ENCODE measurements at regions not wholly inside any gene's neighbourhood (a gene's known extent, or its start where the extent isn't known, plus 50 kb on each side); places are given as distances from the start of the nearest gene placed in this dataset.

DNA sequence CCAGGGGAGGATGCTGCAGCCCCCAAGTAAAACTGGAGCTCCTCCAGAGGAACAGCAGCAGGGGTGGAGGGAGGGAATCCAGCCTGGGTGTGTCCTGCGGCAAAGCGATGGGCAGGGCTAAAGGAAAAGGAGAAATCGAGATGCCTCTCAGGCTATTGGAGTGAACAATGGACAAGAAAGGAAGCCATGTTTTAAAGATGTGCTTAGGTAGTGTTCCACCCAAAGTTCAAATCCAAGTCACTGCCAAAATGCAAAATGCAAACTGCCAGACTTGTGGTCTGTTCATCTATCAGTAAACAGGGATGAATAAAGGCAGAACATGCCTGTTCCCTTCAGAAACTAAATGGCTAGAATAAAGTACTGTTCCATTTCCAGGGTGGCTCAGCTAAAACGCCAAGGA is 197.5 kb upstream of the NSMCE3 start:
- intact Hi-C loops (cut with micrococcal nuclease): no loop called here
- H3K14ac ChIP-seq (replicated peaks; ENCODE audit: low read depth, low read length): no peak overlapping the region
- no peak overlapping the region for H2AK9ac ChIP-seq (replicated peaks; ENCODE audit: low read depth, low read length, poor library complexity)

More for the DNA sequence above, 197.5 kb upstream of the NSMCE3 start:
- Histone ChIP-seq H3K27ac (ENCODE audit: insufficient read depth, low read length) (no peak overlapping the region), H2BK20ac (ENCODE audit: low read depth, low read length) (no peak overlapping the region), H3K23ac (ENCODE audit: low read depth, low read length) (no peak overlapping the region), H3K36me3 (ENCODE audit: control insufficient read depth, insufficient read depth, low read length) (no peaks in the 10 kb centered on the region), H4K5ac (ENCODE audit: low read depth, low read length) (no peak overlapping the region), H3K4ac (ENCODE audit: low read depth, low read length) (no peak overlapping the region), H3K9me1 (ENCODE audit: insufficient read depth, low read length) (no peaks in the 10 kb centered on the region), H2AK5ac (ENCODE audit: low read depth, low read length) (no peak overlapping the region), H3K4me3 (ENCODE audit: insufficient read depth, low read depth, low read length) (no peak overlapping the region), H3K9me3 (ENCODE audit: control insufficient read depth, insufficient read depth, low read length) (no peaks in the 10 kb centered on the region), H3K56ac (ENCODE audit: extremely low read depth, insufficient read depth, low read length) (no peak overlapping the region), H2BK5ac (ENCODE audit: low read depth, low read length, poor library complexity, severe bottlenecking) (no peak overlapping the region), H2AFZ (replicated peaks; ENCODE audit: low read length, poor library complexity) (no peak overlapping the region), H3K79me1 (ENCODE audit: low read depth in 1 of 2, low read length in 2 of 2) (no peaks in the 10 kb centered on the region), H2BK15ac (ENCODE audit: low read depth, low read length) (no peak overlapping the region), H3K18ac (ENCODE audit: low read depth, low read length) (no peak overlapping the region), H4K8ac (ENCODE audit: low read depth in 2 of 2, low read length in 2 of 2) (no peak overlapping the region), H4K91ac (ENCODE audit: insufficient read depth, low read depth, low read length) (no peak overlapping the region), H3K4me2 (ENCODE audit: low read depth, low read length) (no peak overlapping the region), H4K20me1 (ENCODE audit: insufficient read depth, low read length) (no peaks in the 10 kb centered on the region), H3K9ac (ENCODE audit: low read depth, low read length) (no peak overlapping the region), H2BK120ac (ENCODE audit: low read depth, low read length) (no peak overlapping the region), H3K27me3 (ENCODE audit: control insufficient read depth, insufficient read depth, low read length) (no peaks in the 10 kb centered on the region), H3K4me1 (ENCODE audit: control insufficient read depth, insufficient read depth, low read length) (no peaks in the 10 kb centered on the region)
- DNase-seq (no peak), ATAC-seq (ENCODE audit: low read depth) (no peak)
- no TSS peak for BruUV-seq (replicated peaks)
- CTCF ChIA-PET: no interaction called here
- dilution Hi-C loops (cut with HindIII; ENCODE audit: low sequenced_read_pairs, unreplicated experiment) (no loop called here), in situ Hi-C loops (cut with MboI; ENCODE audit: low sequenced_read_pairs) (no loop called here)
- POLR2A ChIA-PET (ENCODE audit: unreplicated experiment): no interaction called here
- no CpG with 5 or more reads among the region's 4 CpGs for WGBS, 2 experiments (ENCODE audit: extremely low coverage in 2 of 2, insufficient read length in 1 of 2)
- TF ChIP-seq USF2 (IDR thresholded peaks at IDR 0.05; ENCODE audit: low read depth, low read length) (no peak), CEBPB (IDR thresholded peaks at IDR 0.05; ENCODE audit: low read depth, low read length) (no peak), RCOR1 (IDR thresholded peaks at IDR 0.05; ENCODE audit: insufficient replicate concordance, low read length) (no peak), MXI1 (IDR thresholded peaks at IDR 0.05; ENCODE audit: borderline replicate concordance, low read depth, low read length) (no peak)
